Activated naive CD4-positive, alpha-beta T cell treated with anti-CD3 and anti-CD28 coated beads, Interleukin-2, amount 50 U/mL, for 24 hours (primary cell): ENCODE measurements at regions not wholly inside any gene's neighbourhood (a gene's known extent, or its start where the extent isn't known, plus 50 kb on each side); places are given as distances from the start of the nearest gene placed in this dataset.
"Not testable (repeated sequence)": the region's sequence is repeated elsewhere in the genome, so short reads cannot be mapped to it uniquely, and the experiment has no call there.

Experiments used
- H3K27ac Mint-ChIP-seq: one replicate; pipeline ENCODE4 v1.8.0; 2021; ENCODE audit warnings: mild to moderate bottlenecking, mixed read lengths
- H3K27me3 Mint-ChIP-seq: one replicate; pipeline ENCODE4 v1.8.0; 2021; ENCODE audit warnings: mixed read lengths
- H3K36me3 Mint-ChIP-seq: one replicate; pipeline ENCODE4 v1.8.0; 2021; ENCODE audit warnings: mixed read lengths
- H3K4me1 Mint-ChIP-seq: one replicate; pipeline ENCODE4 v1.8.0; 2021; ENCODE audit warnings: mixed read lengths
- H3K4me3 Mint-ChIP-seq: one replicate; pipeline ENCODE4 v1.8.0; 2021; ENCODE audit warnings: mild to moderate bottlenecking, mixed read lengths
- H3K9me3 Mint-ChIP-seq: one replicate; pipeline ENCODE4 v1.8.0; 2021; ENCODE audit warnings: mixed read lengths

DNA sequence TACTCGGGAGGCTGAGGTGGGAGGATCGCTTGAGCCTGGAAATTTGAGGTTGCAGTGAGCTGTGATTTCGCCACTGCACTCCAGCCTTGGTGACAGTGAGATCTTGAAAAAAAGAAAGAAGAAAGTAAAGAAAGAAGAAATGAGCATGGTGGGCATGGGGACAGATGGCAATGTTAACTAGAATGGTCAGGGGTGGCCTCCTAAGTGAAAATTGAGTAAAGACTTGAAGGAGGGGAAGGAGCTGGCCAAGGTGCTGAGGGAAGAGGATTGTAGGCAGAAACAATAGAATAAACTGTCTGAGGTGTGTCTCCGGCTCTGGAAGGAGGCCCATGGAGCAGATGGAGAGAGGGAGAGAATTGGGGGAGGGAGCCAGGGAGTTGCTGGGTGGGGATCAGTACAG is 60.1 kb upstream of the METTL14 start:
- H3K4me3 Mint-ChIP-seq, H3K27ac Mint-ChIP-seq, H3K27me3 Mint-ChIP-seq, H3K4me1 Mint-ChIP-seq, H3K36me3 Mint-ChIP-seq, H3K9me3 Mint-ChIP-seq: not testable (repeated sequence)

DNA sequence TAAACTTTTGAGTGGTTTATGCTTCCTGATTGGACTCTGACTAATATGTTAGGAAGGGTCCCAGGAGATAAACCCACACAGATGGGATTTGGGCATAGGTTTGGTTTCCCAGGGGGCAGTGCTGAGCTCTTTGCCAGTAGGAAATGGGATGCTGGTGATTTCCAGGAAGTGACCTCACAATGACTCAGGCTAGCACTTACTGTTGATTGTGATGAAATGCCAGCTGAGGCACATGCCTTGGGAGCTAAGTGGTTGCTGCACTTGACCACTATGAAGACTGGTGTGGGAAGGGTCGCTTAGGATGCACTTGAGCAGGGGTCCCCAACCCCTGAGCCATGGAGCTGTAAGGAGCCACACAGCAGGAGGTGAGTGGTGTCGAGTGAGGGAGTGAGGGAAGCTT is 55.5 kb upstream of the METTL14 start:
- H3K27me3 Mint-ChIP-seq, H3K9me3 Mint-ChIP-seq, H3K4me1 Mint-ChIP-seq, H3K36me3 Mint-ChIP-seq, H3K4me3 Mint-ChIP-seq: not testable (repeated sequence)
- H3K27ac Mint-ChIP-seq: peak overlapping the region; percentile 86

DNA sequence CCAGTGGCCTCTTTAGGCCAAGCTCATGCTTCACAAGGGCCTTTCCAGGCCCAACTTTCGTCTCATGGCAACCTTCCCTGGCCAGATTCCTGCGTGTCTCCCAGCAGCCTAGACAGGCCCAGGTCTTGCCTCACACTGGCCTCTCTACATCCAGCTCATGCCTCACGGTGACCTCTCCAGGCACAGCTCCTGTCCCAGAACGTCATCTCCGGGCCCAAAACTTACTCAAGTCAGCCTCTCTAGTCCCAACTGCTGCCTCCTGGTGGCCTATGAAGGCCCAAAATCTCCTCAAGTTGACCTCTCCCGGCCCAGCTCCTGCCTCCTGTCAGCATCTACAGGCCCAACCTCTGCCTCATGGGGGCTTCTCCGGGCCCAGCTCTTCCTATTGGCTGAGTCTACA is 54.3 kb upstream of the METTL14 start:
- H3K9me3 Mint-ChIP-seq, H3K36me3 Mint-ChIP-seq, H3K4me1 Mint-ChIP-seq, H3K4me3 Mint-ChIP-seq, H3K27me3 Mint-ChIP-seq: not testable (repeated sequence)
- peak overlapping the region; percentile 41 for H3K27ac Mint-ChIP-seq

GRCh38 chr4:118631321-118632050 is 53.7 kb upstream of the METTL14 start:
- not testable (repeated sequence) for H3K4me3 Mint-ChIP-seq, H3K27me3 Mint-ChIP-seq, H3K36me3 Mint-ChIP-seq, H3K9me3 Mint-ChIP-seq, H3K4me1 Mint-ChIP-seq
- peak overlapping the region; percentile 81 for H3K27ac Mint-ChIP-seq

- not testable (repeated sequence) for H3K4me3 Mint-ChIP-seq
Observed at GRCh38 chr4:118633476-118633875, 51.7 kb upstream of the METTL14 start.

GRCh38 chr4:118634126-118634875 is 50.9 kb upstream of the METTL14 start:
- H3K4me3 Mint-ChIP-seq, H3K36me3 Mint-ChIP-seq, H3K27ac Mint-ChIP-seq, H3K4me1 Mint-ChIP-seq, H3K9me3 Mint-ChIP-seq, H3K27me3 Mint-ChIP-seq: not testable (repeated sequence)

More at GRCh38 chr4:118633476-118633875, 51.7 kb upstream of the METTL14 start:
- not testable (repeated sequence) for H3K27ac Mint-ChIP-seq, H3K9me3 Mint-ChIP-seq, H3K4me1 Mint-ChIP-seq, H3K27me3 Mint-ChIP-seq, H3K36me3 Mint-ChIP-seq
